LNCaP clone FGC (cell line): ENCODE measurements at regions not wholly inside any gene's neighbourhood (a gene's known extent, or its start where the extent isn't known, plus 50 kb on each side); places are given as distances from the start of the nearest gene placed in this dataset.

Experiments
- DNase-seq: peaks from one replicate; pipeline ENCODE4 v3.0.0-alpha.2; 2011; ENCODE audit warnings: low read depth
- H3K4me3 ChIP-seq: 2 replicates; pipeline ENCODE4 v1.5.1; 2011; ENCODE audit warnings: mild to moderate bottlenecking, low read depth, low read length, control low read depth
- CTCF ChIP-seq: IDR thresholded peaks from 2 replicates; pipeline ENCODE4 v1.5.1; 2012; ENCODE audit warnings: mild to moderate bottlenecking; ENCODE audit not compliant: control insufficient read depth, insufficient read depth; ENCODE audit errors: extremely low read depth

GRCh38 chr20:24360531-24360930 lies 108.9 kb upstream of the SYNDIG1 start:
- DNase-seq, result no peak
- H3K4me3 ChIP-seq, result no peak overlapping the region
- no peak for TF ChIP-seq CTCF

GRCh38 chr20:24359321-24360027 lies 110.0 kb upstream of the SYNDIG1 start:
- no peak for TF ChIP-seq CTCF
- DNase-seq, result no peak
- H3K4me3 ChIP-seq, result no peak overlapping the region

GRCh38 chr20:24357931-24358330 lies 111.5 kb upstream of the SYNDIG1 start:
- no peak for DNase-seq
- TF ChIP-seq CTCF, result no peak
- no peak overlapping the region for H3K4me3 ChIP-seq

GRCh38 chr20:24357177-24357576 lies 112.3 kb upstream of the SYNDIG1 start:
- peak; percentile 37 for DNase-seq
- no peak for TF ChIP-seq CTCF
- no peak overlapping the region for H3K4me3 ChIP-seq

GRCh38 chr20:24353135-24353690 lies 116.2 kb upstream of the SYNDIG1 start:
- H3K4me3 ChIP-seq, result no peak overlapping the region
- TF ChIP-seq CTCF, result no peak
- no peak for DNase-seq

- no peak for DNase-seq
- TF ChIP-seq CTCF, result no peak
- H3K4me3 ChIP-seq, result no peak overlapping the region
These were observed 118.5 kb upstream of the SYNDIG1 start for GRCh38 chr20:24350923-24351368.

- TF ChIP-seq CTCF, result no peak
- no peak for DNase-seq
- H3K4me3 ChIP-seq, result no peak overlapping the region
These were observed 127.6 kb upstream of the SYNDIG1 start for GRCh38 chr20:24341781-24342180.
